ENCODE measurements at regions not wholly inside any gene's neighbourhood (a gene's known extent, or its start where the extent isn't known, plus 50 kb on each side); places are given as distances from the start of the nearest gene placed in this dataset.

GRCh38 chr11:92346220-92346619, 121.6 kb downstream of the FAT3 start:
- Histone ChIP-seq H4K20me1 (replicated peaks; ENCODE audit: control insufficient read depth, insufficient read depth, low read length) (no peaks in the 10 kb centered on the region), H3K27me3 (ENCODE audit: control insufficient read depth in 2 of 2, insufficient read depth in 2 of 2, low read length in 2 of 2) (no peaks in the 10 kb centered on the region), H2AFZ (ENCODE audit: low read depth, low read length) (no peak overlapping the region), H3K9me1 (ENCODE audit: control insufficient read depth, insufficient read depth, low read length) (no peaks in the 10 kb centered on the region), H3K36me3 (ENCODE audit: control insufficient read depth, insufficient read depth, low read length) (no peaks in the 10 kb centered on the region), H3K27ac (ENCODE audit: extremely low read depth, low read depth, low read length) (no peak overlapping the region), H3K4me2 (ENCODE audit: insufficient read depth, low read length) (no peak overlapping the region), H3K4me3 (no peak overlapping the region), H3K9me3 (replicated peaks; ENCODE audit: control insufficient read depth, insufficient read depth, low read depth, low read length) (no peaks in the 10 kb centered on the region), H3K9ac (ENCODE audit: insufficient read depth in 1 of 2, low read depth in 2 of 2, low read length in 2 of 2) (no peak overlapping the region), H3K4me1 (replicated peaks in 1 of 2; ENCODE audit: control insufficient read depth in 2 of 2, insufficient read depth in 2 of 2, low read length in 2 of 2) (no peaks in the 10 kb centered on the region), H3K79me2 (ENCODE audit: control insufficient read depth, insufficient read depth, low read length) (no peaks in the 10 kb centered on the region)
- in situ Hi-C loops (cut with MboI), result no loop called here
- TF ChIP-seq POLR2A (conservative IDR thresholded peaks at IDR 0.05) (no peak), CBX8 (IDR thresholded peaks at IDR 0.05; ENCODE audit: borderline replicate concordance, extremely low read depth, low read depth, low read length, poor library complexity, severe bottlenecking) (no peak), MXD1 (CRISPR knock-in tag; IDR thresholded peaks at IDR 0.05; ENCODE audit: borderline replicate concordance, poor library complexity, severe bottlenecking) (no peak), ZNF57 (CRISPR knock-in tag; IDR thresholded peaks at IDR 0.05) (no peak), ZNF644 (tag; IDR thresholded peaks at IDR 0.05; ENCODE audit: low read depth) (no peak), HMGN3 (IDR thresholded peaks at IDR 0.05; ENCODE audit: borderline replicate concordance, extremely low read depth, insufficient read length, low read depth, low read length) (no peak), ETV6 (IDR thresholded peaks at IDR 0.05; ENCODE audit: borderline replicate concordance in 1 of 2, low read depth in 2 of 2, low read length in 1 of 2) (no peak), ETV6 (CRISPR knock-in tag; IDR thresholded peaks at IDR 0.05; ENCODE audit: borderline replicate concordance) (no peak), EP300 (IDR thresholded peaks at IDR 0.05; ENCODE audit: low read length) (no peak), CREB3 (tag; conservative IDR thresholded peaks at IDR 0.05; ENCODE audit: low read depth) (no peak), ZNF707 (CRISPR knock-in tag; conservative IDR thresholded peaks at IDR 0.05) (no peak), MEIS2 (IDR thresholded peaks at IDR 0.05; ENCODE audit: partially characterized antibody) (no peak), MED1 (CRISPR knock-in tag; IDR thresholded peaks at IDR 0.05; ENCODE audit: borderline replicate concordance) (no peak), ZNF449 (CRISPR knock-in tag; IDR thresholded peaks at IDR 0.05) (no peak), ZNF551 (CRISPR knock-in tag; IDR thresholded peaks at IDR 0.05) (no peak), YBX1 (IDR thresholded peaks at IDR 0.05) (no peak), ZNF217 (CRISPR knock-in tag; IDR thresholded peaks at IDR 0.05) (no peak)
- no TSS peak for BruUV-seq (replicated peaks)
- 2% methylated on average over 4 of the region's 4 CpGs for whole genome bisulfite sequencing (ENCODE audit: insufficient coverage, low coverage, missing lambda C conversion rate)
- intact Hi-C loops (cut with micrococcal nuclease), result no loop called here
- CTCF ChIA-PET (ENCODE audit: low intra/inter-chr PET ratio), result no interaction called here
- POLR2A ChIA-PET, result interaction anchor here (0.6 kb wide), 1 partner anchor 80 kb away, joined by 3 read pairs; no protein-coding TSS in a partner anchor
- FAIRE-seq, result no peak
- no peak for ATAC-seq
- DNase-seq (ENCODE audit: extremely low read depth in 1 of 4, low spot score in 3 of 4), result no peak

Data from K562 (cell line).